Daoy (cell line): ENCODE measurements at regions not wholly inside any gene's neighbourhood (a gene's known extent, or its start where the extent isn't known, plus 50 kb on each side); places are given as distances from the start of the nearest gene placed in this dataset.

Experiments used
- DNase-seq: peaks from one replicate; pipeline ENCODE4 v3.0.0-alpha.2; 2015; ENCODE audit warnings: low read depth

- DNase-seq = no peak
Observed at GRCh38 chr13:73262862-73263627, 204.2 kb downstream of the KLF5 start.

GRCh38 chr13:73261739-73262216 lies 203.0 kb downstream of the KLF5 start:
- DNase-seq = no peak

- DNase-seq = no peak
Observed at GRCh38 chr13:73259061-73260017, 200.5 kb downstream of the KLF5 start.

- no peak for DNase-seq
Observed at GRCh38 chr13:73258406-73258805, 199.6 kb downstream of the KLF5 start.

- DNase-seq = no peak
Observed at GRCh38 chr13:73254827-73255226, 196.0 kb downstream of the KLF5 start.

GRCh38 chr13:73251626-73252265 lies 192.9 kb downstream of the KLF5 start:
- no peak for DNase-seq

- no peak for DNase-seq
Observed at GRCh38 chr13:73250061-73250460, 191.3 kb downstream of the KLF5 start.

- DNase-seq = no peak
Observed at GRCh38 chr13:73248711-73249580, 190.1 kb downstream of the KLF5 start.

- no peak for DNase-seq
Observed at GRCh38 chr13:73248154-73248553, 189.3 kb downstream of the KLF5 start.

GRCh38 chr13:73245246-73245645 lies 186.4 kb downstream of the KLF5 start:
- DNase-seq = no peak

- no peak for DNase-seq
Observed at GRCh38 chr13:73244467-73244866, 185.7 kb downstream of the KLF5 start.

GRCh38 chr13:73242515-73243015 lies 183.8 kb downstream of the KLF5 start:
- DNase-seq = no peak

- DNase-seq = no peak
Observed at GRCh38 chr13:73240193-73240592, 181.4 kb downstream of the KLF5 start.

GRCh38 chr13:73235385-73235784 lies 176.6 kb downstream of the KLF5 start:
- DNase-seq = peak; percentile 42

GRCh38 chr13:73231471-73231870 lies 172.7 kb downstream of the KLF5 start:
- no peak for DNase-seq

GRCh38 chr13:73230716-73231115 lies 171.9 kb downstream of the KLF5 start:
- DNase-seq = no peak

GRCh38 chr13:73228546-73228945 lies 169.7 kb downstream of the KLF5 start:
- DNase-seq = no peak

- DNase-seq = no peak
Observed at GRCh38 chr13:73225990-73226389, 167.2 kb downstream of the KLF5 start.

- DNase-seq = no peak
Observed at GRCh38 chr13:73224703-73225102, 165.9 kb downstream of the KLF5 start.

GRCh38 chr13:73223372-73223781 lies 164.6 kb downstream of the KLF5 start:
- DNase-seq = no peak
